ENCODE measurements at regions not wholly inside any gene's neighbourhood (a gene's known extent, or its start where the extent isn't known, plus 50 kb on each side); places are given as distances from the start of the nearest gene placed in this dataset.
"Not testable (repeated sequence)": the region's sequence is repeated elsewhere in the genome, so short reads cannot be mapped to it uniquely, and the experiment has no call there.

DNA sequence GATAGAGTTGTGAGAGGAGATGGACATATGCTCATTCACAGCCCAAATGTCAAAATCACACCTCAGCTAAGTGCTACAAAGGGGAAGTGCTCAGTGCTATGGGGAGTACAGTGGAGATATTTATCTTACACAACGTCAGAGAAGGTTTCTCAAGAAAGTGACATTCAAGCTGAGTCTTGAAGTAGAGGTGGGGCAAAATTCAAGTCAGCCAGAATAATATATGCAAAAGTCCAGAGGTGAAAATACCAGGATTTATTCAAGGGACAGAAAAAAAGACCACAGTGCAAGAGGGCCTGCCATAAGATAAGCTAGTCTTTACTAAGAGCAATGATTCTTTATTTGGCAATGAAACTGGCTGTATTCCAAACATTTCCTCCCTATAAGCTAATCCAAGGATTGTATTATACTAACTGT lies 327.8 kb upstream of the PIK3R1 start:
- FAIRE-seq (no peak), DNase-seq (ENCODE audit: insufficient read length) (no peak)
- TF ChIP-seq POLR2AphosphoS5 (IDR thresholded peaks at IDR 0.05; ENCODE audit: low read depth, low read length) (no peak), TAF1 (IDR thresholded peaks at IDR 0.05; ENCODE audit: borderline replicate concordance, low read depth, low read length) (no peak), POLR2A (IDR thresholded peaks at IDR 0.05; ENCODE audit: low read depth, low read length) (no peak)

DNA sequence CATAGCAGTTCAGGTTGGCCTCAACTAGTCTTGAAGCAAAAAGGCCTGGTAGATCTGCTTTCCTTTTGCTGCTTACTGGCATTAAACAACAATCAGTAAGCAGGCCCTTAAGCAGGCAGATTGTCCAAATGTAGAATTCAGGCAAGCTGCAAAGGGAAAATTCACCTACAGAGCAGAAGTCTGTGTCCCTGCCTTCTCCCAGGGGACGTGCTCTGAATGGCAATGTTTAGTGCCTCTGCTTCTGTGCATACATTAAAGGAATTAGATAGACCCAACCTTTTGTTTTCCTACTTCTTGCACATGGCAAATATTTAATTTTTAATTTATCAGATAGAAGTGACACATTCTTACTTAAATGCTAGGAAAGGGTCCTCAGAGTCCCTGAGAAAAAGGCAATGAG lies 328.8 kb upstream of the PIK3R1 start:
- TF ChIP-seq POLR2A (IDR thresholded peaks at IDR 0.05; ENCODE audit: low read depth, low read length), result no peak
- TF ChIP-seq POLR2AphosphoS5 (IDR thresholded peaks at IDR 0.05; ENCODE audit: low read depth, low read length), result no peak
- TF ChIP-seq TAF1 (IDR thresholded peaks at IDR 0.05; ENCODE audit: borderline replicate concordance, low read depth, low read length), result no peak
- FAIRE-seq (no peak), DNase-seq (ENCODE audit: insufficient read length) (no peak)

DNA sequence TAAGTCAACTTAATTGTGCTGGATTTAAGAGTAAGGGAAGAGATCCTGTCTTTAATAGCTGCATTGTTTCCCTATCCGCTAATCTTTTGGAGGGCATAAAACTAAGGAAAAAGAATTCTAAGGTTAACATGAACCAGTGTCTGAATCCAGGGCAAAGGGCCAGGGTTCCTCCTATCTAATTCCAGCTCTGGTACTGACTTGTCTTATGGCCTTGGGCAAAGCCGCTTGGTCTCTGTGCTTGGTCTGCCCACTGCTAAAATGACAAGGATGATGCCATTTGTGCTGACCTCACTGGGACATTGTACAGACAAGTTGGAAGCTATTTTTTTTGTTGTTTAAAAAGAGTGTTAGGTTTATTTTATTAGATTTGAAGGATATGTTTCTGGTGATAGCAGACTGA lies 334.7 kb upstream of the PIK3R1 start:
- DNase-seq (ENCODE audit: insufficient read length) (no peak), FAIRE-seq (no peak)
- TF ChIP-seq POLR2A (IDR thresholded peaks at IDR 0.05; ENCODE audit: low read depth, low read length) (no peak), POLR2AphosphoS5 (IDR thresholded peaks at IDR 0.05; ENCODE audit: low read depth, low read length) (no peak), TAF1 (IDR thresholded peaks at IDR 0.05; ENCODE audit: borderline replicate concordance, low read depth, low read length) (no peak)

DNA sequence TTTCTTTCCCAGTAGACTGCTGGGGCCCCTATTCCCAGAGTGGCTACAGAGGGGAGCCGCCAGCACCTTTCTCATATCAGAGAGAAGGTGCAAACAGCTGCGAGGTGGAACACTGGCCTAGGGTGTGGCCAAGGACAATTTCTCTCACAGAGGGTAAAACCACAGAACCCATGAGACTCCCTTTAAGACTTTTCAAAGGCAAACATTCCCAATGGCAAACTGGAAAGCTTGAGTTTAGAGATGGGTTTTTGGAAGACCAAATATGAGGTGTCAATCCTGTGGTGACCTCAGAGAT lies 335.1 kb upstream of the PIK3R1 start:
- no peak for DNase-seq (ENCODE audit: insufficient read length)
- no peak for TF ChIP-seq POLR2AphosphoS5 (IDR thresholded peaks at IDR 0.05; ENCODE audit: low read depth, low read length)
- FAIRE-seq, result no peak

DNA sequence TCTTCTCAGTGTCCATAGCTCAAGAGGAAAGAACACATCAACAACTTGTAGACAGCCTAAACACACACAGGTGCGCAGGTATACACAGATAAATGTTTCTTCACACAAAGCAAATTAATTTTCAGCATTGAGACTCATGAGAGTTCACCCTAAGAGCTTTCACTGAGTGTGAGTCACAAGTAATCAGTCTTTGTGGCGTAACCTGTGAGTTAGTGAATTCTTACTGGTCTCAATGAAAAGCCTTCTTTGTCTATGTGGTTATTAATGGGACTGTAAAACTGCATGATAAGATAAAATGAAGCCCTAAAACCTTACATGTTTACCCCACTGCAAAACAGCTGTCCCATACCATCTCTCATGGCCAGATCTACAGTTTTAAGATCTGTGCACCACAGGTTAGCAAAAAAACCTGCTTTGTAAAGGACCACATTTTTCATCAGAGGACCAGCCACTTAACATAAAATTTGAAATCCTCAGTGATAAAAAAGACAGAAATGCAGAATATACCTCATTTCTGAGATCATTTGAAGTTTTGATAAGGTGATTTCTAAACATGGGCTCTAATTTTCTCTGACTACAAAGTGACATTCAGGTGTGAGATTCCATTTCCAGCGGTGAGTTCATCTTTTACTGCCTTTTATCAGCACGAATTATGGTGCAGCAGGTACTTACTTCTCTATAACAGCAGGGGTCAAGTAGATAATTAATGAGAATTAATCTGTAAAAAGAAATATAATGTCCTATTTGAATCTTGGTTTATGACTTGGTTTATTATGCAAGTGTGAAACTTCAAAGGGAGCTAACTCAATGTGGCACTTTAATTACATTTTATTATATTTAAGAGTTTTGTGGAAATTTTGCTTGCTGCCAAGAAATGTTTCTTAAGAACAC lies 335.7 kb upstream of the PIK3R1 start:
- FAIRE-seq (no peak), DNase-seq (ENCODE audit: insufficient read length) (no peak)
- TF ChIP-seq POLR2AphosphoS5 (IDR thresholded peaks at IDR 0.05; ENCODE audit: low read depth, low read length), result no peak
- no peak for TF ChIP-seq POLR2A (IDR thresholded peaks at IDR 0.05; ENCODE audit: low read depth, low read length)
- TF ChIP-seq TAF1 (IDR thresholded peaks at IDR 0.05; ENCODE audit: borderline replicate concordance, low read depth, low read length), result no peak

DNA sequence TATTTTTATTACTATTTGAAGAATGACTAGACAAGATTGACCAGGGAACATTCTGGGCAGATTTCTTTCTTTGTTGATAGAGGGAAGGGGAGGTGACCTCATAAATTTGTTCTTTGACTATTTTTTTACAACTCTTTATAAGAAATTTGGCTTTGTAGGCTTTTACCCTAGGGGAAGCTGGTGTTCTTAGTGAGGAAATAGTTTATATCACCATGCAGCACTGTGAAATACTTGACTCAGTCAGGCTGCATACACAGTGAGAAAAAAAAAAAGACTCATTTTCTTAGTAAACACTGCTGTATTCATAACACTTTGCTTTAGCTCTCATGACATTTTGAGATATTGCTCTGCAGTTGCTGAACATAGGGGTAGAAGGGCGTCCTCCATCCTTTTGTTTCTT lies 336.6 kb upstream of the PIK3R1 start:
- TF ChIP-seq TAF1 (IDR thresholded peaks at IDR 0.05; ENCODE audit: borderline replicate concordance, low read depth, low read length) (no peak), POLR2AphosphoS5 (IDR thresholded peaks at IDR 0.05; ENCODE audit: low read depth, low read length) (no peak), POLR2A (IDR thresholded peaks at IDR 0.05; ENCODE audit: low read depth, low read length) (no peak)
- no peak for DNase-seq (ENCODE audit: insufficient read length)
- FAIRE-seq, result no peak

DNA sequence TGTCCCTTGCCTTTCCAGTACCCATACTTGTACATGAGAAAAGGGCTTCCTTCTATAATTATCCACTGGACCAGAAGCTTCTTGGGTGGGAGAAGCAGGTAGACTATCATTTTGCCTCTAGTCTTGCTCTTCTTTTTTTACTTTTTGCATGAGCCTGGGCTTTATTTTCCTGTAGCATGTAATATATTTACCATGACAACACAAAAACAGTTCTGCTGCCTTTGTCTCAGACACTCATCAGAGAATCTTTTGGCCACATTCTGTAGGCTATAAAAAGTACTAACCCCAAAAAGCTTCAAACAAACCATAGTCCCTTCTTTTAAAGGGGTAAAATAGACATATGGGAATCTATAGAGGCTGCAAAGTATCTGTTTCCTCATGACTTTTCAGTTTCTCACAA lies 339.2 kb upstream of the PIK3R1 start:
- no peak for FAIRE-seq
- DNase-seq (ENCODE audit: insufficient read length), result no peak
- no peak for TF ChIP-seq POLR2AphosphoS5 (IDR thresholded peaks at IDR 0.05; ENCODE audit: low read depth, low read length)
- no peak for TF ChIP-seq TAF1 (IDR thresholded peaks at IDR 0.05; ENCODE audit: borderline replicate concordance, low read depth, low read length)
- no peak for TF ChIP-seq POLR2A (IDR thresholded peaks at IDR 0.05; ENCODE audit: low read depth, low read length)

DNA sequence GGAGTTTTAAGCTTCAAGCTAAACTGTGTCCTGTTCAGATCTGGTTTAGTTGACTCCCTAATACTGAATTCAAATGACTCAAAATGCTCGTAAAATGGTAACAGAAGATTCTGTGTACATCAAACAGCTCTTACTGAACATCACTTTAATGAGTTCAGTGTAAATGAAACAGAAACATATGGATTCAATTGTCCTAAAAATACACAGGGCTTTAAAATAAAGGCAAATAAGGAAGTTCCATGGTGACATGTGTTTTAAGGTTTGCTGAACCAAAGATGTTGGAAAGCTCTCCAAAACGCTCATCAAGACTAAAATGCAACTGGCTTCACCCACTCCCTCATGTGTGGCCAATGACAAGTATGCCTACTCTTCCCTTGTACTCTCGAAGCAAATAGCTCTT lies 340.0 kb upstream of the PIK3R1 start:
- DNase-seq (ENCODE audit: insufficient read length) (no peak), FAIRE-seq (no peak)
- TF ChIP-seq TAF1 (IDR thresholded peaks at IDR 0.05; ENCODE audit: borderline replicate concordance, low read depth, low read length), result no peak
- TF ChIP-seq POLR2A (IDR thresholded peaks at IDR 0.05; ENCODE audit: low read depth, low read length), result no peak
- no peak for TF ChIP-seq POLR2AphosphoS5 (IDR thresholded peaks at IDR 0.05; ENCODE audit: low read depth, low read length)

DNA sequence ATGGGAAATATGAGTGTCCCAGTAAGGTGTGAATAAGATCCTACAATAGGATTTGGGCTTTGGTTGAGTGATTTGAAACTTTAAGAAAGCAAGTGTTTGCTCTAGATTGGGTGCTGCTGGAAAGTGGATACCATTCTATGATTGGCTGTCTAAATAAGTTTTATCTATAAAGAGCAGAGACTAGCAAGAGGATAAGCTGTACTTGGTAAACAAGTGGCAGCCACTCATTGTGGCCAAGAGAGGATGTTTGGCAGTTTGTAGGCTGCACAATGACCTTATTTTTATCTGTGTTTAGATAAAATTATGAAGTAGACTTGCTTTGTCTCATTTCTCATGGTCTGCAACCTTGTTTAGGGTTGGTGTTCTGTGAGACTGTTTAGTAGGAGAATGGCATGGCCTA lies 341.6 kb upstream of the PIK3R1 start:
- no peak for FAIRE-seq
- no peak for DNase-seq (ENCODE audit: insufficient read length)
- TF ChIP-seq POLR2AphosphoS5 (IDR thresholded peaks at IDR 0.05; ENCODE audit: low read depth, low read length) (no peak), POLR2A (IDR thresholded peaks at IDR 0.05; ENCODE audit: low read depth, low read length) (no peak), TAF1 (IDR thresholded peaks at IDR 0.05; ENCODE audit: borderline replicate concordance, low read depth, low read length) (no peak)

DNA sequence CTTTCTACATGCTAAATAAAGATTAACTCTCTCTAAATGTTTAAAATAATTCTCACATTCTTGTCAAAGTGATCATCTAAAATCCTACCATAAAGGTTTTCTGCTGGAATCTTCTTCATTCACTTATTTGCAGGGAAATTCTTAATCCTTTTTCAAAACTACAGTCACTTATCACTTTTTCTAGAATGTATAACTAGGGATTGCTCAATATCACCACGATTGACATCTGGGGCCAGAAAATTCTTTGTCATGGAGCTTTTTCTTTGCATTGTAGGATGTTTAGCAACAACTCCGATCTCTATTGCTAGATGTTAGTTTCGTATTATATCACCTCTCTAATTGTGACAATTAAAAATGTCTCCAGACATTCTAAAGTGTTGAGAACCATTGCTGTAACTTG lies 344.9 kb upstream of the PIK3R1 start:
- TF ChIP-seq TAF1 (IDR thresholded peaks at IDR 0.05; ENCODE audit: borderline replicate concordance, low read depth, low read length) (no peak), POLR2AphosphoS5 (IDR thresholded peaks at IDR 0.05; ENCODE audit: low read depth, low read length) (no peak), POLR2A (IDR thresholded peaks at IDR 0.05; ENCODE audit: low read depth, low read length) (no peak)
- DNase-seq (ENCODE audit: insufficient read length), result no peak
- FAIRE-seq, result no peak

DNA sequence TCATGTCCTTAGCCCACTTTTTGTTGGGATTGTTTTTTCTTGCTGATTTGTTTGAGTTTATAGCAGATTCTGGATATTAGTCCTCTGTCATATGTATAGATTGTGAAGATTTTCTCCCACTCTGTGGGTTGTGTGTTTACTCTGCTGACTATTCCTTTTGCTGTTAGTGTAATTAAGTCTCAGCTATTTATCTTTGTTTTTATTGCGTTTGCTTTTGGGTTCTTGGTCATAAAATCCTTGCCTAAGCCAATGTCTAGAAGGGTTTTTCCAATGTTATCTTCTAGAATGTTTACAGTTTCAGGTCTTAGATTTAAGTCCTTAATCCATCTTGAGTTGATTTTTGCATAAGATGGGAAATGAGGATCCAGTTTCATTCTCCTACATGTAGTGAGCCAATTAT lies 351.2 kb upstream of the PIK3R1 start:
- not testable (repeated sequence) for FAIRE-seq; DNase-seq (ENCODE audit: insufficient read length)

DNA sequence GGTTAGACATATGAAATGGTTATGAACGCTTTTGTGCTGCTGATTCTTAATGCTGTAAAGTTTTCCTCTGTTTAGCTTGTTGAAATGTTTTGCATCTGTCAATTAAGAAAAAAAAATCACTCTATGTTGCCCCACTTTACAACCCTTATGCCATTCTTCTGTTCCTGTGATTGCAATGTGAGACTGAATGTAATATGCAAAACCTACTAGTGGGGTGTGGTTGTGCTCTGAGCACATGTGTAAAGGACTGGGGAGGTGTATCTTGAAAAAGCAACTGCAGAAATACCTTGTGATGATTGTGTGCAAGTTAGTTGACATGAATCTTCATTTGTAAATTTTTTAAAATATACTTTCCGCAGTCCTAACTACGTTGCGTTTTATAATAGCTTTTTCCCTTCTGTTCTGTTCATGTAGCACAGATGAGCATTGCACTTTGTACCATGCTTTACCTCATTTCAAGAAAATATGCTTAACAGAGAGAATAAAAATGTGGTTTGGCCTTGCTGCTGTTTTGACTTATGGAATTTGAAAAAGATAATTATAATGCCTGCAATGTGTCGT lies 357.0 kb upstream of the PIK3R1 start:
- TF ChIP-seq TAF1 (IDR thresholded peaks at IDR 0.05; ENCODE audit: borderline replicate concordance, low read depth, low read length) (no peak), POLR2AphosphoS5 (IDR thresholded peaks at IDR 0.05; ENCODE audit: low read depth, low read length) (no peak), POLR2A (IDR thresholded peaks at IDR 0.05; ENCODE audit: low read depth, low read length) (no peak)
- no peak for DNase-seq (ENCODE audit: insufficient read length)
- FAIRE-seq, result no peak
